ENCODE measurements at regions not wholly inside any gene's neighbourhood (a gene's known extent, or its start where the extent isn't known, plus 50 kb on each side); places are given as distances from the start of the nearest gene placed in this dataset.

- TF ChIP-seq, protein P1, sequence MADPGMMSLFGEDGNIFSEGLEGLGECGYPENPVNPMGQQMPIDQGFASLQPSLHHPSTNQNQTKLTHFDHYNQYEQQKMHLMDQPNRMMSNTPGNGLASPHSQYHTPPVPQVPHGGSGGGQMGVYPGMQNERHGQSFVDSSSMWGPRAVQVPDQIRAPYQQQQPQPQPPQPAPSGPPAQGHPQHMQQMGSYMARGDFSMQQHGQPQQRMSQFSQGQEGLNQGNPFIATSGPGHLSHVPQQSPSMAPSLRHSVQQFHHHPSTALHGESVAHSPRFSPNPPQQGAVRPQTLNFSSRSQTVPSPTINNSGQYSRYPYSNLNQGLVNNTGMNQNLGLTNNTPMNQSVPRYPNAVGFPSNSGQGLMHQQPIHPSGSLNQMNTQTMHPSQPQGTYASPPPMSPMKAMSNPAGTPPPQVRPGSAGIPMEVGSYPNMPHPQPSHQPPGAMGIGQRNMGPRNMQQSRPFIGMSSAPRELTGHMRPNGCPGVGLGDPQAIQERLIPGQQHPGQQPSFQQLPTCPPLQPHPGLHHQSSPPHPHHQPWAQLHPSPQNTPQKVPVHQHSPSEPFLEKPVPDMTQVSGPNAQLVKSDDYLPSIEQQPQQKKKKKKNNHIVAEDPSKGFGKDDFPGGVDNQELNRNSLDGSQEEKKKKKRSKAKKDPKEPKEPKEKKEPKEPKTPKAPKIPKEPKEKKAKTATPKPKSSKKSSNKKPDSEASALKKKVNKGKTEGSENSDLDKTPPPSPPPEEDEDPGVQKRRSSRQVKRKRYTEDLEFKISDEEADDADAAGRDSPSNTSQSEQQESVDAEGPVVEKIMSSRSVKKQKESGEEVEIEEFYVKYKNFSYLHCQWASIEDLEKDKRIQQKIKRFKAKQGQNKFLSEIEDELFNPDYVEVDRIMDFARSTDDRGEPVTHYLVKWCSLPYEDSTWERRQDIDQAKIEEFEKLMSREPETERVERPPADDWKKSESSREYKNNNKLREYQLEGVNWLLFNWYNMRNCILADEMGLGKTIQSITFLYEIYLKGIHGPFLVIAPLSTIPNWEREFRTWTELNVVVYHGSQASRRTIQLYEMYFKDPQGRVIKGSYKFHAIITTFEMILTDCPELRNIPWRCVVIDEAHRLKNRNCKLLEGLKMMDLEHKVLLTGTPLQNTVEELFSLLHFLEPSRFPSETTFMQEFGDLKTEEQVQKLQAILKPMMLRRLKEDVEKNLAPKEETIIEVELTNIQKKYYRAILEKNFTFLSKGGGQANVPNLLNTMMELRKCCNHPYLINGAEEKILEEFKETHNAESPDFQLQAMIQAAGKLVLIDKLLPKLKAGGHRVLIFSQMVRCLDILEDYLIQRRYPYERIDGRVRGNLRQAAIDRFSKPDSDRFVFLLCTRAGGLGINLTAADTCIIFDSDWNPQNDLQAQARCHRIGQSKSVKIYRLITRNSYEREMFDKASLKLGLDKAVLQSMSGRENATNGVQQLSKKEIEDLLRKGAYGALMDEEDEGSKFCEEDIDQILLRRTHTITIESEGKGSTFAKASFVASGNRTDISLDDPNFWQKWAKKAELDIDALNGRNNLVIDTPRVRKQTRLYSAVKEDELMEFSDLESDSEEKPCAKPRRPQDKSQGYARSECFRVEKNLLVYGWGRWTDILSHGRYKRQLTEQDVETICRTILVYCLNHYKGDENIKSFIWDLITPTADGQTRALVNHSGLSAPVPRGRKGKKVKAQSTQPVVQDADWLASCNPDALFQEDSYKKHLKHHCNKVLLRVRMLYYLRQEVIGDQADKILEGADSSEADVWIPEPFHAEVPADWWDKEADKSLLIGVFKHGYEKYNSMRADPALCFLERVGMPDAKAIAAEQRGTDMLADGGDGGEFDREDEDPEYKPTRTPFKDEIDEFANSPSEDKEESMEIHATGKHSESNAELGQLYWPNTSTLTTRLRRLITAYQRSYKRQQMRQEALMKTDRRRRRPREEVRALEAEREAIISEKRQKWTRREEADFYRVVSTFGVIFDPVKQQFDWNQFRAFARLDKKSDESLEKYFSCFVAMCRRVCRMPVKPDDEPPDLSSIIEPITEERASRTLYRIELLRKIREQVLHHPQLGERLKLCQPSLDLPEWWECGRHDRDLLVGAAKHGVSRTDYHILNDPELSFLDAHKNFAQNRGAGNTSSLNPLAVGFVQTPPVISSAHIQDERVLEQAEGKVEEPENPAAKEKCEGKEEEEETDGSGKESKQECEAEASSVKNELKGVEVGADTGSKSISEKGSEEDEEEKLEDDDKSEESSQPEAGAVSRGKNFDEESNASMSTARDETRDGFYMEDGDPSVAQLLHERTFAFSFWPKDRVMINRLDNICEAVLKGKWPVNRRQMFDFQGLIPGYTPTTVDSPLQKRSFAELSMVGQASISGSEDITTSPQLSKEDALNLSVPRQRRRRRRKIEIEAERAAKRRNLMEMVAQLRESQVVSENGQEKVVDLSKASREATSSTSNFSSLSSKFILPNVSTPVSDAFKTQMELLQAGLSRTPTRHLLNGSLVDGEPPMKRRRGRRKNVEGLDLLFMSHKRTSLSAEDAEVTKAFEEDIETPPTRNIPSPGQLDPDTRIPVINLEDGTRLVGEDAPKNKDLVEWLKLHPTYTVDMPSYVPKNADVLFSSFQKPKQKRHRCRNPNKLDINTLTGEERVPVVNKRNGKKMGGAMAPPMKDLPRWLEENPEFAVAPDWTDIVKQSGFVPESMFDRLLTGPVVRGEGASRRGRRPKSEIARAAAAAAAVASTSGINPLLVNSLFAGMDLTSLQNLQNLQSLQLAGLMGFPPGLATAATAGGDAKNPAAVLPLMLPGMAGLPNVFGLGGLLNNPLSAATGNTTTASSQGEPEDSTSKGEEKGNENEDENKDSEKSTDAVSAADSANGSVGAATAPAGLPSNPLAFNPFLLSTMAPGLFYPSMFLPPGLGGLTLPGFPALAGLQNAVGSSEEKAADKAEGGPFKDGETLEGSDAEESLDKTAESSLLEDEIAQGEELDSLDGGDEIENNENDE (IDR thresholded peaks at IDR 0.05; ENCODE audit: insufficient replicate concordance, low read length), result no peak
- TF ChIP-seq CBX8 (IDR thresholded peaks at IDR 0.05; ENCODE audit: borderline replicate concordance, low read depth, low read length) (no peak), CHD2 (IDR thresholded peaks at IDR 0.05; ENCODE audit: low read length) (no peak)
Observed at GRCh38 chr5:8500426-8500825, 631.5 kb downstream of the MTRR start (continued).

Data from H1 (cell line).